Ishikawa (cell line): ENCODE measurements at regions not wholly inside any gene's neighbourhood (a gene's known extent, or its start where the extent isn't known, plus 50 kb on each side); places are given as distances from the start of the nearest gene placed in this dataset.

Experiments used
- CEBPB ChIP-seq: IDR thresholded peaks from 2 replicates; pipeline ENCODE4 v1.6.1; 2012
- CREB1 ChIP-seq: IDR thresholded peaks from 2 replicates; pipeline ENCODE4 v1.6.1; 2012; ENCODE audit warnings: low read depth
- EP300 ChIP-seq: IDR thresholded peaks from 2 replicates; pipeline ENCODE4 v1.6.1; 2012; ENCODE audit warnings: borderline replicate concordance
- NFIC ChIP-seq: IDR thresholded peaks from 2 replicates; pipeline ENCODE4 v1.6.1; 2012
- TCF12 ChIP-seq: IDR thresholded peaks from 2 replicates; pipeline ENCODE4 v1.6.1; 2012; ENCODE audit warnings: low read depth
- USF1 ChIP-seq: IDR thresholded peaks from 2 replicates; pipeline ENCODE4 v1.6.1; 2012

GRCh38 chr6:169974663-169975062 is 223.2 kb downstream of the ERMARD start:
- no peak for TF ChIP-seq NFIC
- no peak for TF ChIP-seq TCF12
- TF ChIP-seq CEBPB, result no peak
- no peak for TF ChIP-seq EP300
- TF ChIP-seq USF1, result no peak
- TF ChIP-seq CREB1, result no peak
